Caco-2 (cell line): ENCODE measurements at regions not wholly inside any gene's neighbourhood (a gene's known extent, or its start where the extent isn't known, plus 50 kb on each side); places are given as distances from the start of the nearest gene placed in this dataset.

Source experiments
- BruUV-seq: library from RNA; stranded (reverse); fragments of 400-500 nt; replicated peaks from 2 replicates; lab custom pipeline; 2021; lab: Mats Ljungman, UMichigan
- CTCF ChIA-PET: fragments of 300-600 bp; sonication (Branson Sonifier 250); formaldehyde crosslinking; loops from one replicate; lab custom pipeline; 2022; ENCODE audit warnings: antibody characterized with exemption; lab: Charles Lee
- POLR2A ChIA-PET: fragments of 300-600 bp; sonication (Branson Sonifier 250); formaldehyde crosslinking; loops from one replicate; lab custom pipeline; 2022; ENCODE audit warnings: antibody characterized with exemption; lab: Charles Lee
- DNase-seq, 2 experiments: peaks; one replicate each; pipeline versions ENCODE4 v3.0.0 to v3.0.0-alpha.2; 2020 to 2022
- H3K27me3 ChIP-seq: replicated peaks from 2 replicates; pipeline ENCODE4 v1.6.0; 2011; ENCODE audit warnings: low read length; ENCODE audit not compliant: control insufficient read depth, insufficient read depth
- H3K36me3 ChIP-seq: 2 replicates; pipeline ENCODE4 v1.5.1; 2011; ENCODE audit warnings: low read length; ENCODE audit not compliant: control insufficient read depth, insufficient read depth
- H3K4me1 ChIP-seq: fragments of 250-450 bp; sonication (Bioruptor Pico); 2 replicates; pipeline ENCODE4 v1.5.1; 2020; ENCODE audit warnings: mild to moderate bottlenecking
- H3K4me3 ChIP-seq: 2 replicates; pipeline ENCODE4 v1.5.1; 2011; ENCODE audit warnings: low read depth, mild to moderate bottlenecking, control low read depth, low read length
- H3K9me3 ChIP-seq: fragments of 250-450 bp; sonication (Bioruptor Pico); 2 replicates; pipeline ENCODE4 v1.5.1; 2020; ENCODE audit warnings: mild to moderate bottlenecking, moderate library complexity
- H3K27ac Mint-ChIP-seq: one replicate; pipeline ENCODE4 v1.8.0; 2022; ENCODE audit warnings: mixed read lengths; ENCODE audit not compliant: unreplicated experiment
- H3K27me3 Mint-ChIP-seq: one replicate; pipeline ENCODE4 v1.8.0; 2022; ENCODE audit warnings: mixed read lengths; ENCODE audit not compliant: insufficient read depth, unreplicated experiment
- H3K36me3 Mint-ChIP-seq: one replicate; pipeline ENCODE4 v1.8.0; 2022; ENCODE audit warnings: mild to moderate bottlenecking, mixed read lengths; ENCODE audit not compliant: insufficient read depth, unreplicated experiment
- H3K4me1 Mint-ChIP-seq: one replicate; pipeline ENCODE4 v1.8.0; 2022; ENCODE audit warnings: low read depth, mixed read lengths; ENCODE audit not compliant: unreplicated experiment
- H3K4me3 Mint-ChIP-seq: one replicate; pipeline ENCODE4 v1.8.0; 2022; ENCODE audit warnings: mild to moderate bottlenecking, moderate library complexity, mixed read lengths; ENCODE audit not compliant: unreplicated experiment
- H3K9me3 Mint-ChIP-seq: one replicate; pipeline ENCODE4 v1.8.0; 2022; ENCODE audit warnings: mixed read lengths; ENCODE audit not compliant: unreplicated experiment
- CTCF ChIP-seq, 2 experiments: fragments of 200-600 bp in 1 of 2; IDR thresholded peaks; 1 replicate in 1 of 2; 2 replicates in 1 of 2; pipeline versions ENCODE4 v1.5.1 to v1.8.0; 2011 to 2022; ENCODE audit warnings: antibody characterized with exemption in 1 of 2, control low read depth in 1 of 2, inconsistent platforms in 1 of 2, low read depth in 1 of 2, low read length in 1 of 2, mild to moderate bottlenecking in 1 of 2, moderate library complexity in 1 of 2; ENCODE audit not compliant: insufficient read depth in 1 of 2, severe bottlenecking in 1 of 2, unreplicated experiment in 1 of 2
- intact Hi-C: fragments of 100-400 bp; cut with micrococcal nuclease; formaldehyde crosslinking; loops from one replicate; pipeline ENCODE4 v1.10.0; 2022; ENCODE audit not compliant: unreplicated experiment

- H3K27ac Mint-ChIP-seq, result no peak overlapping the region
- intact Hi-C loops, result no loop called here
- Histone ChIP-seq H3K4me3 (no peak overlapping the region), H3K4me1 (no peaks in the 10 kb centered on the region), H3K27me3 (no peaks in the 10 kb centered on the region), H3K36me3 (no peaks in the 10 kb centered on the region), H3K9me3 (no peaks in the 10 kb centered on the region)
- H3K4me3 Mint-ChIP-seq, result no peak overlapping the region
- POLR2A ChIA-PET, result no interaction called here
- H3K27me3 Mint-ChIP-seq, result peaks cover 7% of the 10 kb centered on the region
- TF ChIP-seq CTCF (IDR thresholded peaks at IDR 0.05; ENCODE audit: insufficient read depth in 1 of 2, low read depth in 1 of 2, low read length in 1 of 2, severe bottlenecking in 1 of 2, unreplicated experiment in 1 of 2), result no peak
- CTCF ChIA-PET, result no interaction called here
- BruUV-seq, result no TSS peak
- H3K4me1 Mint-ChIP-seq, result no peaks in the 10 kb centered on the region
- H3K36me3 Mint-ChIP-seq, result no peaks in the 10 kb centered on the region
- no peak for DNase-seq
- H3K9me3 Mint-ChIP-seq, result no peaks in the 10 kb centered on the region
Observed at GRCh38 chr7:46424934-46425333, 503.9 kb upstream of the IGFBP3 start.

GRCh38 chr7:46421441-46422230 is 500.6 kb upstream of the IGFBP3 start:
- Histone ChIP-seq H3K9me3 (no peaks in the 10 kb centered on the region), H3K4me1 (no peaks in the 10 kb centered on the region), H3K36me3 (no peaks in the 10 kb centered on the region), H3K4me3 (no peak overlapping the region), H3K27me3 (no peaks in the 10 kb centered on the region)
- no peaks in the 10 kb centered on the region for H3K9me3 Mint-ChIP-seq
- H3K36me3 Mint-ChIP-seq, result no peaks in the 10 kb centered on the region
- H3K27ac Mint-ChIP-seq, result no peak overlapping the region
- intact Hi-C loops, result no loop called here
- no peak for DNase-seq
- BruUV-seq, result no TSS peak
- ChIA-PET CTCF (no interaction called here), POLR2A (no interaction called here)
- H3K4me1 Mint-ChIP-seq, result no peaks in the 10 kb centered on the region
- no peak for TF ChIP-seq CTCF (IDR thresholded peaks at IDR 0.05; ENCODE audit: insufficient read depth in 1 of 2, low read depth in 1 of 2, low read length in 1 of 2, severe bottlenecking in 1 of 2, unreplicated experiment in 1 of 2)
- H3K4me3 Mint-ChIP-seq, result no peak overlapping the region
- H3K27me3 Mint-ChIP-seq, result peaks cover 7% of the 10 kb centered on the region

- Mint-ChIP-seq H3K27me3 (no peaks in the 10 kb centered on the region), H3K36me3 (no peaks in the 10 kb centered on the region), H3K27ac (no peak overlapping the region), H3K4me1 (no peaks in the 10 kb centered on the region), H3K4me3 (no peak overlapping the region), H3K9me3 (no peaks in the 10 kb centered on the region)
- Histone ChIP-seq H3K4me3 (no peak overlapping the region), H3K4me1 (no peaks in the 10 kb centered on the region), H3K36me3 (no peaks in the 10 kb centered on the region), H3K9me3 (no peaks in the 10 kb centered on the region), H3K27me3 (no peaks in the 10 kb centered on the region)
- intact Hi-C loops, result no loop called here
- no peak for DNase-seq
- no peak for TF ChIP-seq CTCF (IDR thresholded peaks at IDR 0.05; ENCODE audit: insufficient read depth in 1 of 2, low read depth in 1 of 2, low read length in 1 of 2, severe bottlenecking in 1 of 2, unreplicated experiment in 1 of 2)
- CTCF ChIA-PET, result no interaction called here
- POLR2A ChIA-PET, result no interaction called here
- no TSS peak for BruUV-seq
Observed at GRCh38 chr7:46414946-46415345, 493.9 kb upstream of the IGFBP3 start.
